ENCODE measurements at regions not wholly inside any gene's neighbourhood (a gene's known extent, or its start where the extent isn't known, plus 50 kb on each side); places are given as distances from the start of the nearest gene placed in this dataset.

- no TSS peak for BruUV-seq (replicated peaks)
- H3K9me3 ChIP-seq (replicated peaks; ENCODE audit: control insufficient read depth, insufficient read depth, low read length), result no peaks in the 10 kb centered on the region
- CTCF ChIA-PET, result no interaction called here
- no peak overlapping the region for H3K9ac ChIP-seq (replicated peaks; ENCODE audit: extremely low read depth, insufficient read depth, low read length)
- H3K27me3 ChIP-seq (ENCODE audit: control insufficient read depth in 2 of 2, insufficient read depth in 2 of 2, low read length in 2 of 2), result no peaks in the 10 kb centered on the region
- POLR2A ChIA-PET, result no interaction called here
- no peak overlapping the region for H3K27ac ChIP-seq (ENCODE audit: insufficient read depth, low read depth, low read length)
- no peaks in the 10 kb centered on the region for H3K79me2 ChIP-seq (ENCODE audit: control insufficient read depth, insufficient read depth, low read length)
- no peaks in the 10 kb centered on the region for H4K20me1 ChIP-seq (replicated peaks; ENCODE audit: control insufficient read depth, extremely low read depth, insufficient read depth, low read length)
- no peak for FAIRE-seq
- H3K4me3 ChIP-seq (replicated peaks in 1 of 3; ENCODE audit: insufficient read depth in 1 of 3, low read depth in 1 of 3, low read length in 3 of 3), result no peak overlapping the region
- no peaks in the 10 kb centered on the region for H3K4me1 ChIP-seq (ENCODE audit: control insufficient read depth, extremely low read depth, insufficient read depth, low read length)
- intact Hi-C loops (cut with micrococcal nuclease), result no loop called here
- no peak overlapping the region for H3K4me2 ChIP-seq (ENCODE audit: insufficient read depth, low read length)
- no peak for DNase-seq (ENCODE audit: low read depth, low spot score)
- TF ChIP-seq MYC (IDR thresholded peaks at IDR 0.05; ENCODE audit: low read depth, low read length), result no peak
- TF ChIP-seq, protein P1, sequence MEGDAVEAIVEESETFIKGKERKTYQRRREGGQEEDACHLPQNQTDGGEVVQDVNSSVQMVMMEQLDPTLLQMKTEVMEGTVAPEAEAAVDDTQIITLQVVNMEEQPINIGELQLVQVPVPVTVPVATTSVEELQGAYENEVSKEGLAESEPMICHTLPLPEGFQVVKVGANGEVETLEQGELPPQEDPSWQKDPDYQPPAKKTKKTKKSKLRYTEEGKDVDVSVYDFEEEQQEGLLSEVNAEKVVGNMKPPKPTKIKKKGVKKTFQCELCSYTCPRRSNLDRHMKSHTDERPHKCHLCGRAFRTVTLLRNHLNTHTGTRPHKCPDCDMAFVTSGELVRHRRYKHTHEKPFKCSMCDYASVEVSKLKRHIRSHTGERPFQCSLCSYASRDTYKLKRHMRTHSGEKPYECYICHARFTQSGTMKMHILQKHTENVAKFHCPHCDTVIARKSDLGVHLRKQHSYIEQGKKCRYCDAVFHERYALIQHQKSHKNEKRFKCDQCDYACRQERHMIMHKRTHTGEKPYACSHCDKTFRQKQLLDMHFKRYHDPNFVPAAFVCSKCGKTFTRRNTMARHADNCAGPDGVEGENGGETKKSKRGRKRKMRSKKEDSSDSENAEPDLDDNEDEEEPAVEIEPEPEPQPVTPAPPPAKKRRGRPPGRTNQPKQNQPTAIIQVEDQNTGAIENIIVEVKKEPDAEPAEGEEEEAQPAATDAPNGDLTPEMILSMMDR (IDR thresholded peaks at IDR 0.05; ENCODE audit: extremely low read depth in 1 of 2, insufficient read depth in 1 of 2, low read depth in 1 of 2, low read length in 2 of 2), result no peak
- no peak overlapping the region for H2AFZ ChIP-seq (ENCODE audit: low read depth, low read length)
- dilution Hi-C loops (cut with MboI; ENCODE audit: extremely low pct_ligation_motif_present, low sequenced_read_pairs), result no loop called here
- no peaks in the 10 kb centered on the region for H3K36me3 ChIP-seq (ENCODE audit: control insufficient read depth in 2 of 2, extremely low read depth in 1 of 2, insufficient read depth in 2 of 2, low read length in 2 of 2)
- no peaks in the 10 kb centered on the region for H3K9me1 ChIP-seq (replicated peaks; ENCODE audit: control insufficient read depth, extremely low read depth, insufficient read depth, low read length)
These were observed 52.8 kb upstream of the C3orf49 start for GRCh38 chr3:63766261-63766660.

GRCh38 chr3:63768386-63768785, 50.7 kb upstream of the C3orf49 start:
- BruUV-seq (replicated peaks), result no TSS peak
- FAIRE-seq (no peak), DNase-seq (ENCODE audit: low read depth, low spot score) (no peak)
- H4K20me1 ChIP-seq (replicated peaks; ENCODE audit: control insufficient read depth, extremely low read depth, insufficient read depth, low read length), result no peaks in the 10 kb centered on the region
- no peak overlapping the region for H3K4me3 ChIP-seq (replicated peaks in 1 of 3; ENCODE audit: insufficient read depth in 1 of 3, low read depth in 1 of 3, low read length in 3 of 3)
- no peaks in the 10 kb centered on the region for H3K79me2 ChIP-seq (ENCODE audit: control insufficient read depth, insufficient read depth, low read length)
- H3K36me3 ChIP-seq (ENCODE audit: control insufficient read depth in 2 of 2, extremely low read depth in 1 of 2, insufficient read depth in 2 of 2, low read length in 2 of 2), result no peaks in the 10 kb centered on the region
- no peak overlapping the region for H3K4me2 ChIP-seq (ENCODE audit: insufficient read depth, low read length)
- no peaks in the 10 kb centered on the region for H3K4me1 ChIP-seq (ENCODE audit: control insufficient read depth, extremely low read depth, insufficient read depth, low read length)
- no peak overlapping the region for H3K9ac ChIP-seq (replicated peaks; ENCODE audit: extremely low read depth, insufficient read depth, low read length)
- H2AFZ ChIP-seq (ENCODE audit: low read depth, low read length), result no peak overlapping the region
- no peaks in the 10 kb centered on the region for H3K9me3 ChIP-seq (replicated peaks; ENCODE audit: control insufficient read depth, insufficient read depth, low read length)
- dilution Hi-C loops (cut with MboI; ENCODE audit: extremely low pct_ligation_motif_present, low sequenced_read_pairs), result no loop called here
- ChIA-PET POLR2A (no interaction called here), CTCF (interaction anchor here (0.6 kb wide), 1 partner anchor 48 kb away, joined by 3 read pairs; no protein-coding TSS in a partner anchor)
- H3K27me3 ChIP-seq (ENCODE audit: control insufficient read depth in 2 of 2, insufficient read depth in 2 of 2, low read length in 2 of 2), result no peaks in the 10 kb centered on the region
- no peaks in the 10 kb centered on the region for H3K9me1 ChIP-seq (replicated peaks; ENCODE audit: control insufficient read depth, extremely low read depth, insufficient read depth, low read length)
- intact Hi-C loops (cut with micrococcal nuclease), result no loop called here
- TF ChIP-seq GATA2 (IDR thresholded peaks at IDR 0.05; ENCODE audit: insufficient read depth, insufficient read length, low read depth, low read length) (no peak), FOS (IDR thresholded peaks at IDR 0.05; ENCODE audit: borderline replicate concordance, insufficient read depth, low read length) (no peak), POLR2A (IDR thresholded peaks at IDR 0.05; ENCODE audit: low read depth, low read length) (no peak), EZH2 (IDR thresholded peaks at IDR 0.05; ENCODE audit: borderline replicate concordance, low read depth, low read length, severe bottlenecking) (no peak), MYC (IDR thresholded peaks at IDR 0.05; ENCODE audit: low read depth, low read length) (no peak), JUN (IDR thresholded peaks at IDR 0.05; ENCODE audit: borderline replicate concordance, insufficient read depth, insufficient read length, low read depth) (no peak), POLR2AphosphoS5 (IDR thresholded peaks at IDR 0.05; ENCODE audit: insufficient read depth, low read depth, low read length) (no peak)
- TF ChIP-seq, protein P1 (IDR thresholded peaks at IDR 0.05; ENCODE audit: extremely low read depth in 1 of 2, insufficient read depth in 1 of 2, low read depth in 1 of 2, low read length in 2 of 2), result no peak
- TF ChIP-seq, protein P2, sequence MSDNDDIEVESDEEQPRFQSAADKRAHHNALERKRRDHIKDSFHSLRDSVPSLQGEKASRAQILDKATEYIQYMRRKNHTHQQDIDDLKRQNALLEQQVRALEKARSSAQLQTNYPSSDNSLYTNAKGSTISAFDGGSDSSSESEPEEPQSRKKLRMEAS (IDR thresholded peaks at IDR 0.05; ENCODE audit: insufficient read depth, insufficient read length), result no peak
- H3K27ac ChIP-seq (ENCODE audit: insufficient read depth, low read depth, low read length), result no peak overlapping the region

Measured in endothelial cell of umbilical vein (primary cell).